ENCODE measurements at regions not wholly inside any gene's neighbourhood (a gene's known extent, or its start where the extent isn't known, plus 50 kb on each side); places are given as distances from the start of the nearest gene placed in this dataset.

GRCh38 chr1:50300297-50300696 is 122.9 kb downstream of the DMRTA2 start:
- in situ Hi-C loops (cut with HindIII; ENCODE audit: low sequenced_read_pairs): no loop called here

GRCh38 chr1:50295566-50295965 is 127.7 kb downstream of the DMRTA2 start:
- in situ Hi-C loops (cut with HindIII; ENCODE audit: low sequenced_read_pairs): loop anchor here (5.0 kb wide), 1 partner anchor 37 kb away; no protein-coding TSS in a partner anchor

- in situ Hi-C loops (cut with HindIII; ENCODE audit: low sequenced_read_pairs): no loop called here
Measured at GRCh38 chr1:50292276-50292675, 131.0 kb downstream of the DMRTA2 start.

GRCh38 chr1:50289495-50289894 is 133.7 kb downstream of the DMRTA2 start:
- in situ Hi-C loops (cut with HindIII; ENCODE audit: low sequenced_read_pairs): no loop called here

- in situ Hi-C loops (cut with HindIII; ENCODE audit: low sequenced_read_pairs): no loop called here
Measured at GRCh38 chr1:50285994-50286393, 137.2 kb downstream of the DMRTA2 start.

- in situ Hi-C loops (cut with HindIII; ENCODE audit: low sequenced_read_pairs): no loop called here
Measured at GRCh38 chr1:50279622-50280330, 143.5 kb downstream of the DMRTA2 start.

- in situ Hi-C loops (cut with HindIII; ENCODE audit: low sequenced_read_pairs): no loop called here
Measured at GRCh38 chr1:50278961-50279360, 144.3 kb downstream of the DMRTA2 start.

- in situ Hi-C loops (cut with HindIII; ENCODE audit: low sequenced_read_pairs): no loop called here
Measured at GRCh38 chr1:50278410-50278809, 144.8 kb downstream of the DMRTA2 start.

- in situ Hi-C loops (cut with HindIII; ENCODE audit: low sequenced_read_pairs): no loop called here
Measured at GRCh38 chr1:50275566-50275965, 147.7 kb downstream of the DMRTA2 start.

GRCh38 chr1:50272912-50273311 is 150.3 kb downstream of the DMRTA2 start:
- in situ Hi-C loops (cut with HindIII; ENCODE audit: low sequenced_read_pairs): no loop called here

GRCh38 chr1:50271968-50272578 is 151.2 kb downstream of the DMRTA2 start:
- in situ Hi-C loops (cut with HindIII; ENCODE audit: low sequenced_read_pairs): no loop called here

GRCh38 chr1:50271337-50271736 is 151.9 kb downstream of the DMRTA2 start:
- in situ Hi-C loops (cut with HindIII; ENCODE audit: low sequenced_read_pairs): no loop called here

GRCh38 chr1:50270926-50271325 is 152.3 kb downstream of the DMRTA2 start:
- in situ Hi-C loops (cut with HindIII; ENCODE audit: low sequenced_read_pairs): no loop called here

GRCh38 chr1:50268049-50268448 is 155.2 kb downstream of the DMRTA2 start:
- in situ Hi-C loops (cut with HindIII; ENCODE audit: low sequenced_read_pairs): no loop called here

- in situ Hi-C loops (cut with HindIII; ENCODE audit: low sequenced_read_pairs): no loop called here
Measured at GRCh38 chr1:50266509-50266908, 156.7 kb downstream of the DMRTA2 start.

- in situ Hi-C loops (cut with HindIII; ENCODE audit: low sequenced_read_pairs): no loop called here
Measured at GRCh38 chr1:50265790-50266314, 157.1 kb downstream of the ELAVL4 start.

GRCh38 chr1:50264590-50264989 is 155.9 kb downstream of the ELAVL4 start:
- in situ Hi-C loops (cut with HindIII; ENCODE audit: low sequenced_read_pairs): no loop called here

GRCh38 chr1:50262436-50262835 is 153.7 kb downstream of the ELAVL4 start:
- in situ Hi-C loops (cut with HindIII; ENCODE audit: low sequenced_read_pairs): no loop called here

GRCh38 chr1:50261951-50262350 is 153.2 kb downstream of the ELAVL4 start:
- in situ Hi-C loops (cut with HindIII; ENCODE audit: low sequenced_read_pairs): no loop called here

- in situ Hi-C loops (cut with HindIII; ENCODE audit: low sequenced_read_pairs): no loop called here
Measured at GRCh38 chr1:50257940-50258685, 149.4 kb downstream of the ELAVL4 start.

- in situ Hi-C loops (cut with HindIII; ENCODE audit: low sequenced_read_pairs): no loop called here
Measured at GRCh38 chr1:50257029-50257428, 148.3 kb downstream of the ELAVL4 start.

Measured in DLD1 (cell line).